Activated naive CD8-positive, alpha-beta T cell treated with anti-CD3 and anti-CD28 coated beads, Interleukin-2, amount 50 U/mL, for 24 hours (primary cell): ENCODE measurements at regions not wholly inside any gene's neighbourhood (a gene's known extent, or its start where the extent isn't known, plus 50 kb on each side); places are given as distances from the start of the nearest gene placed in this dataset.
"Not testable (repeated sequence)": the region's sequence is repeated elsewhere in the genome, so short reads cannot be mapped to it uniquely, and the experiment has no call there.

Experiments
- ATAC-seq: fragments of 150-1000 bp; cut with Tn5 transposase; one replicate; pipeline ENCODE4 v1.10.0; 2021
- DNase-seq: peaks from one replicate; pipeline ENCODE4 v3.0.0; 2021
- H3K27ac Mint-ChIP-seq: one replicate; pipeline ENCODE4 v1.8.0; 2021; ENCODE audit warnings: mild to moderate bottlenecking, mixed read lengths
- H3K27me3 Mint-ChIP-seq: one replicate; pipeline ENCODE4 v1.8.0; 2021; ENCODE audit warnings: mixed read lengths
- H3K36me3 Mint-ChIP-seq: one replicate; pipeline ENCODE4 v1.8.0; 2021; ENCODE audit warnings: low read depth, mixed read lengths
- H3K4me1 Mint-ChIP-seq: one replicate; pipeline ENCODE4 v1.8.0; 2021; ENCODE audit warnings: mixed read lengths
- H3K4me3 Mint-ChIP-seq: one replicate; pipeline ENCODE4 v1.8.0; 2021; ENCODE audit warnings: mild to moderate bottlenecking, moderate library complexity, mixed read lengths
- H3K9me3 Mint-ChIP-seq: one replicate; pipeline ENCODE4 v1.8.0; 2021; ENCODE audit warnings: mixed read lengths

DNA sequence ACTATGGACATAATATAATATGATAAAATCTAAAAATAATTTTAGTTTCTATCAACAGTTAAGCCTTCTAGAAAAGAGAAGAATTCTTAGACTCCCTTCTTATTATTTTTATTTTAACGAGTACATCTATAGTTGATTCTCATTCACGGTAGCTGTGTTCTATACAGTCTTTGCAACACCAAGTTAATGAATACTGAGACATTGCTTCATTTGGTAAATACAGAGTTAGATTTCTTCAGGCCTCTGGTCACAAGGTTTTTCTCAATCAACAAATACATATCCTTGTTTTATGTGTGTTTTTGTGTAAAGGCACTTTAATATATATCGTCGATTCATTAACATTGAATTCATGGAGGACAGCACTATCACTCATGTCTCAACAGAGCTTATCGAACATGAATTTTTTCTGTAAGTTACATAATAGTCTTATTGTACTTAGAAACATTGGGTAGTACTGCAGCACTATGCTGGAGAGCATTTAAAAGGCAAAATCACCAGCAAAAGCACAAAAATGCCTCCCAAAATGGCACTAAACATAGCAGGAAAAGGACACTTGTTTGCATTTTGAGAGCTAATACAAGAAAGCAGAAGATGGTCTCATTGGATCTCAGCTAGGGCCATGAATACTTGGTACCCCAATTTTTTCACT lies 239.0 kb downstream of the FGF10 start:
- Mint-ChIP-seq H3K27me3 (no peaks in the 10 kb centered on the region), H3K36me3 (no peaks in the 10 kb centered on the region), H3K4me3 (no peak overlapping the region), H3K9me3 (peaks cover 21% of the 10 kb centered on the region), H3K27ac (no peak overlapping the region), H3K4me1 (no peaks in the 10 kb centered on the region)
- DNase-seq (no peak), ATAC-seq (no peak)

DNA sequence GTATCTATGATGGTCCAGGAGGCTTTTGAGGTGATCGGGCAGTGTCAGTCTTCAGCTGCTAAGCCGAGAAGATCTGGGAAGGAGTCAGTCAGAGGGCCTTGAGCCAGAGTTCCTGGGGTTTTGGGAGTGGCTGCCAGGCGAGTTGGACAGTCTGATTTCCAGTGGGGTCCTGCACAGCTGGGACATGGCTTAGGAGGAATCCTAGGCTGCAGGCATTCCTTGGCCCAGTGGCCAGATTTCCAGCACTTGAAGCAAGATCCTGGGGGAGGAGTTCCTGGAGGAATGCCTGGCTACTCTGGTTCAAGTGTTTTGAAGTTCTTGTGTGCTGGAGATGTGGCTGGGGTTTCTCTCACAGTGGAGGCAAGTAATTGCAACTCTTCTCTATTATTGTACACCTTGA lies 271.3 kb downstream of the FGF10 start:
- not testable (repeated sequence) for H3K4me1 Mint-ChIP-seq, DNase-seq, H3K27ac Mint-ChIP-seq, ATAC-seq, H3K27me3 Mint-ChIP-seq, H3K36me3 Mint-ChIP-seq, H3K4me3 Mint-ChIP-seq
- H3K9me3 Mint-ChIP-seq: peaks cover 13% of the 10 kb centered on the region

DNA sequence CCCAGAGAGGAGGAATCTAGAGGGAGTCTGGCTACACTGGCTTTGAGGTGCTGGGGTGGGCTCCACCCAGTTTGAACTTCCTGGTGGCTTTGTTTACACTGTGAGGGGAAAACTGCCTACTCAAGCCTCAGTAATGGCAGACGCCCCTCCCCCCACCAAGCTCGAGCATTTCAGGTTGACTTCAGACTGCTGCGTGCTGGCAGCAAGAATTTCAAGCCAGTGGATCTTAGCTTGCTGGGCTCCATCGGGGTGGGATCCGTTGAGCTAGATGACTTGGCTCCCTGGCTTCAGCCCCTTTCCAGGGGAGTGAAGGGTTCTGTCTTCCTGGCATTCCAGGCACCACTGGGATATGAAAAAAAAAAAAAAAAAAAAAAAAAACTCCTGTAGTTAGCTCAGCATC lies 281.0 kb downstream of the FGF10 start:
- H3K27ac Mint-ChIP-seq, DNase-seq, H3K36me3 Mint-ChIP-seq, ATAC-seq, H3K27me3 Mint-ChIP-seq, H3K4me1 Mint-ChIP-seq, H3K4me3 Mint-ChIP-seq: not testable (repeated sequence)
- peaks cover 28% of the 10 kb centered on the region for H3K9me3 Mint-ChIP-seq

DNA sequence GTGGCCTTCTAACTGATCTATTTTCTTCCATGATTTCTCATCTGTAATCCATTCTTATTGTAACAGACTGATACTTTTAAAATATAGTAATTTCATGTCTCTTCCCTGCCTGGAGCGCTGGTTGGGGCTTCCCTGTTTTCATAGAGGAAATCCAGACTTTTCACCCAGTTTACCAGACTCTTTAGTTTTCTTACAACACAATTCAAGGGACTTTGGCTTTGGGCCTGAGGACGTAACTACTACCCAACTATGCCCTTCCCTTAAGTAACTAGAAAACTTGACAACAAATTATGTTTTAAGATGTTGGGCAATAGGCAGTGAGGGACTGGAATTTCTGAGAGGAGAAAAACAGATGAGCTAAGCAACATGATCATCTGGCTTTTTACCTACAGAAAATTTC lies 289.6 kb downstream of the FGF10 start:
- no peak overlapping the region for H3K27ac Mint-ChIP-seq
- H3K27me3 Mint-ChIP-seq: no peaks in the 10 kb centered on the region
- no peaks in the 10 kb centered on the region for H3K4me1 Mint-ChIP-seq
- H3K9me3 Mint-ChIP-seq: peaks cover 4% of the 10 kb centered on the region
- H3K36me3 Mint-ChIP-seq: no peaks in the 10 kb centered on the region
- H3K4me3 Mint-ChIP-seq: no peak overlapping the region
- no peak for ATAC-seq
- DNase-seq: no peak

DNA sequence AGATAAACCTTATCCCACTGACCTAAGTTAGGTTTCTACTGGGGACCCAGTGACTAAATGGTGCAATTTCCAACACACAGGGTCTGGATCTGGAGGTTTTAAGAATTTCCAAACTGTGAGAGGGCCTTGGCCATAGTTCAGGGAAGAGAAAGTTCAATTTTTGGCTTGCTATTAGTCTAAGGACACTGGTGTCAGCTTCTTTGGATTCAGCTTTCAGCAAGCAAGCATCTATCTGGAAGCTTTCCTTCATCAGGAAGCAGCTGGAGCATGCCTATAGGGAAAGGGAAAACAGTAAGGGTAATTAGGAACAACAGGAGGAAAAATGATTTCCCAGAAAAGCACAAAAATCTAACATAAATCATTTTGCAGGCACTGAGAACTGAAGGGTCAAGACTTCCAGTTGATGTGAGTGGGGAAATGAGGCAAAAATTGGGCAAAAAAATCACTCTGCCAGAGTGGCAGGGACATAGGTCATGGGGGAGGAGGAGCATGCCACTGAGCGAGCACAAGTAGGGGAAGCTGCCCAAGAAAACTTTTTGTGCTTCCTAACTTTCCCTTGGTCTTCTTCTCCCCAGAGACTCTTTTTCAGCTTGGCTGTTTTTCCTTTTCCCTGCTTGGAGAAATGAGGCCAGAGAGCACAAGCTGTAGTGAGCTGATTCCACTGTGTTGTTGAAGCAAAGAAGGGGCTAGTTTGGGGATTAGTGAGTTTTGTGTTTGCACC lies 299.6 kb downstream of the FGF10 start:
- Mint-ChIP-seq H3K4me3 (no peak overlapping the region), H3K9me3 (peaks cover 3% of the 10 kb centered on the region), H3K36me3 (no peaks in the 10 kb centered on the region), H3K27ac (no peak overlapping the region), H3K27me3 (no peaks in the 10 kb centered on the region), H3K4me1 (no peaks in the 10 kb centered on the region)
- ATAC-seq (no peak), DNase-seq (no peak)

DNA sequence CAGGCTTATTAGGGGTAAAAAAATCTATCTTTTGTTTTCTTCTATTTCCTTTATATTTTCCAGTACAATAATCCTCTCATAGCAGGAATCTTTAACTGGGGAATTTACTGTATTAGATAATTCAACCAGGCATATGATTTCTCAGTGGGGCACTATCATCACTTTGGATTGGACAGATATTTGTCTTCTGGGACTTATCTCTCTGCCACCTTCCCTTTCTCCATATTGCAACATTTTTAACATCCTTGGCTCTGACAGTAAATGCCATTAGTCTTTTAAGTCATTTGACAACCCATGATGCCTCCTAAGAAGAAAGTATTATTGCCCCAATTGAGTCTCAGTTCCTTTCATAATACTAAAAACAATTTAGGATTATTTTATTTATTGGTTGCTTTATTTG lies 304.1 kb downstream of the FGF10 start:
- no peak for ATAC-seq
- Mint-ChIP-seq H3K4me1 (no peaks in the 10 kb centered on the region), H3K36me3 (no peaks in the 10 kb centered on the region)

DNA sequence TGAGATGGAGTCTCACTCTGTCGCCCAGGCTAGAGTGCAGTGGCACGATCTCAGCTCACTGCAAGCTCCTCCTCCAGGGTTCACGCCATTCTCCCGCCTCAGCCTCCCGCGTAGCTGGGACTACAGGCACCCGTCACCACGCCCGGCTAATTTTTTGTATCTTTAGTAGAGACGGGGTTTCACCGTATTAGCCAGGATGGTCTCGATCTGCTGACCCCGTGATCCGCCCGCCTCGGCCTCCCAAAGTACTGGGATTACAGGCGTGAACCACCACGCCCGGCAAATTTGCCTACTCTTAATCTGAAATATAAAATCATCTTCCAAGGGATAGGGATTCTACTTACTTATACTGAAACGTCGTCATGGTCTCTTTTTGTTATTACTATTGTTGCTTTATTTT lies 314.7 kb downstream of the FGF10 start:
- ATAC-seq, H3K4me1 Mint-ChIP-seq, DNase-seq, H3K9me3 Mint-ChIP-seq, H3K27ac Mint-ChIP-seq, H3K4me3 Mint-ChIP-seq, H3K27me3 Mint-ChIP-seq, H3K36me3 Mint-ChIP-seq: not testable (repeated sequence)

More for the DNA sequence above, 304.1 kb downstream of the FGF10 start:
- H3K4me3 Mint-ChIP-seq: no peak overlapping the region
- no peak overlapping the region for H3K27ac Mint-ChIP-seq
- H3K27me3 Mint-ChIP-seq: no peaks in the 10 kb centered on the region
- H3K9me3 Mint-ChIP-seq: peaks cover 6% of the 10 kb centered on the region
- no peak for DNase-seq

DNA sequence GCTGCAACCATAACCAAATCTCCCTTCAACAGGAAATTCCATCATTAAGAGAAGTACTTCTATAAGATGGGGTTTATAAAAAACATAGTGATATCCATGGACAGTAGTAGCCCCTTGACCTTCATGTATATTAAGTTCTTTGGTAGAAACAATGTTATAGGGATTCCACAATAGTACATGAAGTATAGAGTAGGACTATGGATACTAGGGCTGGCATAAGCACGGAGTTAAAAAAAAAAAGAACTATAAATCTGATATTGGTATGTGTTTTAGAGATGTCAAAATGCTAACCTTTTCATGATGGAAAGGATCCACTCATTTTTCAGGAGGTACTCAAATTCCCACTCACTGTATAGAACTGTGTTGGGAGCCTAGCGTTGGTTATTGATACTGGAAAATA lies 337.6 kb downstream of the FGF10 start:
- Mint-ChIP-seq H3K36me3 (no peaks in the 10 kb centered on the region), H3K4me1 (peaks cover 2% of the 10 kb centered on the region), H3K27me3 (no peaks in the 10 kb centered on the region), H3K27ac (no peak overlapping the region), H3K9me3 (no peaks in the 10 kb centered on the region), H3K4me3 (no peak overlapping the region)
- ATAC-seq: no peak
- DNase-seq: no peak

DNA sequence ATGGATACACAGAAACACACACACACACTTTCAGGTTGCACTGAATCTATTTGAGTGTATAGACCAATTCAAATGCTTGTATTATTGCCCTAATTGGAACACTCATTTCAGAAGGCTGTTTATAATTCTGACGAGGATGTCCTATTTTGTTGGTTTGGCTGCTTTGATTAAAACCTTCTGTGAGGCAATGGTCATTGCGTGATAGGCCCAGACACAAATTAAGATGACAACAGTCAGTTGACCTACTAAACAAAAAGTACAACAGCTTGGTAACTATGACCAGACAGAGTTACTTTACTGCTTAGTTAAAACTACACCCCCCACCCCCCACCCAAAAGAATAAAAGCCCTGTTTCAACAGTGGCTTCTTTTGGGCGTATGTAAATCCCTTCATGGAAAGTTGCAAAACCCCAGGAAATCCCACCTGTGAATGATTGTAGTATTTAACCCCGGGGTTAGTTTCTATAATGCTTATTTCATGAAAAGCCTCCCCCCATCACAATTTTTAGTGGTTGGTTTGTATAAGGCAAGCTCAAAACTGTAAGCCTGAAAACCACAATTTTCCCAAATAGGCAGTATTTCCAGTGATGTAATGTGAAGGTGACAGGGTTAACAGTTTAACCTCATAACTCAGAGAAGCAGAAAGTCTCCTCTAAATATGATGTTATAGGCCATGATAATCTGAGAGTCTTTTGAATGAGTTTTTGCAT lies 340.8 kb downstream of the FGF10 start:
- Mint-ChIP-seq H3K4me1 (peaks cover 2% of the 10 kb centered on the region), H3K36me3 (no peaks in the 10 kb centered on the region), H3K27me3 (no peaks in the 10 kb centered on the region), H3K27ac (no peak overlapping the region), H3K4me3 (no peak overlapping the region), H3K9me3 (peaks cover 7% of the 10 kb centered on the region)
- ATAC-seq: no peak
- DNase-seq: no peak

DNA sequence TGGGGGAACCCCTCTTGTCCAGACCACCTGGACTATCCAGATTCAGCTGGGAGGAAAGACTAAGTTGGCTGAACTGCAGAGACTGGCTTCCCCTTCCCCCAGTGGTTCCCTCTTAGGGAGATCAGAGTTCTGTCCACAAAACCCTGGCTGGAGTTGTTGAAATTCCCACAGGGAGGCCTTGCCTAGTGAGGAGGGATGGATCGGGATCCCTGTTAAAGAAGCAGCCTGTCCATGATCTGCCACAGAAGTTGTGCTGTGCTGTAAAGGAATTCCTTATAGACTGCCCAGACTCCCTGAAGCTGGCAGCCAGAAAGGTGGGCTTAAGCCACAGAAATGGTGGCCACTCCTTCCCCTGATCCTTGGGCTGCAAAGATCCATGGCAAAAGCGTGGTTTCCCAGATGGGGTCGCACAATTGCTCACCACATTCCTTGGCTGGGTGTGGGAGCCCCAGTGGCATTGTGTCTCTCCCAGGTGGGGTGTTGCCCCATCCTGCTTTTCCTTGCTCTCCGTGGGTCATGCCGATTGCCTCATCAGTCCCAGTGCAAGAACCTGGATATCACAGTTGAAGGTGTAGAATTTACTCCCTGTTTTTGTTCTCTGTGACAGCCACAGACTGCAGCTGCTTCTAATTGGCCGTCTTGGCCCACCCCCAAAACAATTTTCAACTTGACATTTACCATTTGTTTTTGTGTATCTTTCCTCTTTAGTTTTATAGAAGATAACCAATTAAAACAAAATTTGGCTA lies 342.4 kb downstream of the FGF10 start:
- no peak overlapping the region for H3K4me3 Mint-ChIP-seq
- H3K36me3 Mint-ChIP-seq: no peaks in the 10 kb centered on the region
- H3K4me1 Mint-ChIP-seq: peaks cover 2% of the 10 kb centered on the region
- H3K9me3 Mint-ChIP-seq: peaks cover 7% of the 10 kb centered on the region
- no peak for DNase-seq
- ATAC-seq: no peak
- no peak overlapping the region for H3K27ac Mint-ChIP-seq
- H3K27me3 Mint-ChIP-seq: no peaks in the 10 kb centered on the region

DNA sequence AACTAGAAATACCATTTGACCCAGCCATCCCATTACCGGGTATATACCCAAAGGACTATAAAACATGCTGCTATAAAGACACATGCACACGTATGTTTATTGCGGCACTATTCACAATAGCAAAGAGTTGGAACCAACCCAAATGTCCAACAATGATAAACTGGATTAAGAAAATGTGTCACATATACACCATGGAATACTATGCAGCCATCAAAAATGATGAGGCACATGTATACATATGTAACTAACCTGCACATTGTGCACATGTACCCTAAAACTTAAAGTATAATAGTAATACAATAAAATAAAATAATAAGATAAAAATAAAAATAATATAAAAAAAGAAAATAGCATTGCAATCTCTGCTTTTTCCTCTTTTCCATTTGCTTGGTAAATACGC lies 344.7 kb downstream of the FGF10 start:
- H3K4me1 Mint-ChIP-seq, H3K27ac Mint-ChIP-seq, H3K27me3 Mint-ChIP-seq, H3K4me3 Mint-ChIP-seq, H3K36me3 Mint-ChIP-seq, ATAC-seq, DNase-seq: not testable (repeated sequence)
- peaks cover 10% of the 10 kb centered on the region for H3K9me3 Mint-ChIP-seq

DNA sequence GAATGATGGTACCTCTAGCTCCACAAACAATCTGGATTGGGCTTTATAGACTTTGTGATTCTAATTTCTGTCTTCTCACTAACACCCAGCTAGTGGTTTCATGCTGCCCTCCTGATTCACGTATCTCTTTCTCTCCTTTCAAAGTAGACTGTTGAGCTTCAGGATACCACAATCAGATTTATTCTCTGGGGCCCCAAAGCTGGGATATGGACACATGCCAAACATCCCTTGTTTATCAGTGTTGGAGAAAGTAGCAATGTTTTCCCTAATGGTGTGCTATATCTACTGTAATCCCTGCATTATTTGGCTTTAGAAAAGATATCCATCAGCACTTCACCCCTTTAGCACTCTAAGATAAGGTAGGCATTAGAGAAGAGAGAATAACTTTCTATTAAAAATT lies 361.0 kb downstream of the FGF10 start:
- Mint-ChIP-seq H3K9me3 (peaks cover 3% of the 10 kb centered on the region), H3K27me3 (no peaks in the 10 kb centered on the region), H3K27ac (no peak overlapping the region), H3K4me3 (no peak overlapping the region), H3K4me1 (no peaks in the 10 kb centered on the region), H3K36me3 (no peaks in the 10 kb centered on the region)
- no peak for DNase-seq
- ATAC-seq: no peak

DNA sequence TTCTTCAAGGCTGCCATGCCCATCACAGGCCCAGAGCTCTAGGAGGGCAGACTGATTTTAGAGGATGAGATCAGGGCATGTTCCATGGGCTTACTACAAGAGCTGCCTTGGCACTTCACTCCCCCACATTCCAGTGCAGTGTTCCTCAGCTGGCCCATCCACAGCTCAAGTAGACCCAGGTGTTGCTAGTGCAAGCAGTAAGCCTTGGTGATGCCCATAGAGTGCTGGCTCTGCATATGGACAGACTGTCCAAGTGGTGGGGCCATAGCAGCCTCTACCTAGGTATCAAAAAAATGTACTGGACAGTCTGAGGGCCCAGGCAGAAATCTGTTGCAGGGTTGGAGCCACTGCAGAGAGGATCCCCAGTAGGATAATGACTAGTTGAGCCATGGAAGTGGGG lies 366.6 kb downstream of the FGF10 start:
- Mint-ChIP-seq H3K27ac (no peak overlapping the region), H3K36me3 (no peaks in the 10 kb centered on the region), H3K4me3 (no peak overlapping the region), H3K4me1 (no peaks in the 10 kb centered on the region), H3K9me3 (peaks cover 3% of the 10 kb centered on the region), H3K27me3 (no peaks in the 10 kb centered on the region)
- DNase-seq (no peak), ATAC-seq (no peak)

DNA sequence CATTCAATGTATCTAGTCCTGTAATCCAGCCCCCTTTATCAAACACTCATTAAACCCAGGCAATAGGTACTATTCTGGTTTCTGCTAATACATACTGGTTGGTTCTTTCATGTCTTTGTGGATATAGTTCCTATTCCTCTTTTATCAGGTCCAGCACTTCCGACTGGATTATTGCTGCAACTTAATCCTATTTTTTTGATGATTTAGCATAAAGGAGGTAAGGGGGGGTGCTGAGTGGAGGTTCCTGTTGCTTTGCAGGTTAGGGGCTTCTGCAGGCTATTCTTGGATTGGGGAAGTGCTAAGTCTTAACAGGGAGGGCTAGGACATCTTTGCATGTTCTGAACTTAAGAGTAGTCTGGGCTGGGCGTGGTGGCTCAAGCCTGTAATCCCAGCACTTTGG lies 377.7 kb downstream of the FGF10 start:
- ATAC-seq (no peak), DNase-seq (no peak)
- H3K9me3 Mint-ChIP-seq: peaks cover 18% of the 10 kb centered on the region
- no peaks in the 10 kb centered on the region for H3K36me3 Mint-ChIP-seq
- H3K27ac Mint-ChIP-seq: no peak overlapping the region
- no peaks in the 10 kb centered on the region for H3K27me3 Mint-ChIP-seq
- H3K4me3 Mint-ChIP-seq: no peak overlapping the region
- no peaks in the 10 kb centered on the region for H3K4me1 Mint-ChIP-seq
